ENCODE measurements at regions not wholly inside any gene's neighbourhood (a gene's known extent, or its start where the extent isn't known, plus 50 kb on each side); places are given as distances from the start of the nearest gene placed in this dataset.
A peak's percentile ranks its signal among the peaks of the same experiment; 100 is the strongest.

GRCh38 chr4:89539797-89540711 is 232.5 kb upstream of the GPRIN3 start:
- Histone ChIP-seq H2AFZ (ENCODE audit: low read depth, low read length) (no peak overlapping the region), H3K4me1 (ENCODE audit: control insufficient read depth, extremely low read depth, insufficient read depth, low read length) (peaks cover 54% of the 10 kb centered on the region), H3K4me3 (replicated peaks in 1 of 3; ENCODE audit: insufficient read depth in 1 of 3, low read depth in 1 of 3, low read length in 3 of 3) (peak overlapping the region in 1 of 3 experiments; percentile 10), H3K9ac (replicated peaks; ENCODE audit: extremely low read depth, insufficient read depth, low read length) (peak overlapping the region; percentile 72), H3K9me3 (replicated peaks; ENCODE audit: control insufficient read depth, insufficient read depth, low read length) (no peaks in the 10 kb centered on the region), H3K27ac (ENCODE audit: insufficient read depth, low read depth, low read length) (peak overlapping the region; percentile 94), H3K4me2 (ENCODE audit: insufficient read depth, low read length) (peak overlapping the region; percentile 82), H4K20me1 (replicated peaks; ENCODE audit: control insufficient read depth, extremely low read depth, insufficient read depth, low read length) (no peaks in the 10 kb centered on the region), H3K9me1 (replicated peaks; ENCODE audit: control insufficient read depth, extremely low read depth, insufficient read depth, low read length) (no peaks in the 10 kb centered on the region), H3K79me2 (ENCODE audit: control insufficient read depth, insufficient read depth, low read length) (no peaks in the 10 kb centered on the region), H3K27me3 (ENCODE audit: control insufficient read depth in 2 of 2, insufficient read depth in 2 of 2, low read length in 2 of 2) (no peaks in the 10 kb centered on the region), H3K36me3 (ENCODE audit: control insufficient read depth in 2 of 2, extremely low read depth in 1 of 2, insufficient read depth in 2 of 2, low read length in 2 of 2) (no peaks in the 10 kb centered on the region)
- intact Hi-C loops (cut with micrococcal nuclease) (loop anchor here (1.0 to 2.0 kb wide), 4 partner anchors 9 to 355 kb away; partner anchors contain the start of gene MMRN1), dilution Hi-C loops (cut with MboI; ENCODE audit: extremely low pct_ligation_motif_present, low sequenced_read_pairs) (no loop called here)
- DNase-seq (ENCODE audit: low read depth, low spot score) (peak; percentile 69), FAIRE-seq (peak; percentile 80)
- TSS peak; percentile 49 for BruUV-seq (replicated peaks)
- POLR2A ChIA-PET, result interaction anchor here (0.6 to 1.3 kb wide), 2 partner anchors 25 to 52 kb away, joined by 3 read pairs; no protein-coding TSS in a partner anchor
- TF ChIP-seq JUN (IDR thresholded peaks at IDR 0.05; ENCODE audit: borderline replicate concordance, insufficient read depth, insufficient read length, low read depth) (peak; percentile 52), FOS (IDR thresholded peaks at IDR 0.05; ENCODE audit: borderline replicate concordance, insufficient read depth, low read length) (peak; percentile 72), EZH2 (IDR thresholded peaks at IDR 0.05; ENCODE audit: borderline replicate concordance, low read depth, low read length, severe bottlenecking) (no peak), POLR2A (IDR thresholded peaks at IDR 0.05; ENCODE audit: low read depth, low read length) (no peak)
- TF ChIP-seq, protein P1, sequence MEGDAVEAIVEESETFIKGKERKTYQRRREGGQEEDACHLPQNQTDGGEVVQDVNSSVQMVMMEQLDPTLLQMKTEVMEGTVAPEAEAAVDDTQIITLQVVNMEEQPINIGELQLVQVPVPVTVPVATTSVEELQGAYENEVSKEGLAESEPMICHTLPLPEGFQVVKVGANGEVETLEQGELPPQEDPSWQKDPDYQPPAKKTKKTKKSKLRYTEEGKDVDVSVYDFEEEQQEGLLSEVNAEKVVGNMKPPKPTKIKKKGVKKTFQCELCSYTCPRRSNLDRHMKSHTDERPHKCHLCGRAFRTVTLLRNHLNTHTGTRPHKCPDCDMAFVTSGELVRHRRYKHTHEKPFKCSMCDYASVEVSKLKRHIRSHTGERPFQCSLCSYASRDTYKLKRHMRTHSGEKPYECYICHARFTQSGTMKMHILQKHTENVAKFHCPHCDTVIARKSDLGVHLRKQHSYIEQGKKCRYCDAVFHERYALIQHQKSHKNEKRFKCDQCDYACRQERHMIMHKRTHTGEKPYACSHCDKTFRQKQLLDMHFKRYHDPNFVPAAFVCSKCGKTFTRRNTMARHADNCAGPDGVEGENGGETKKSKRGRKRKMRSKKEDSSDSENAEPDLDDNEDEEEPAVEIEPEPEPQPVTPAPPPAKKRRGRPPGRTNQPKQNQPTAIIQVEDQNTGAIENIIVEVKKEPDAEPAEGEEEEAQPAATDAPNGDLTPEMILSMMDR (IDR thresholded peaks at IDR 0.05; ENCODE audit: extremely low read depth in 1 of 2, insufficient read depth in 1 of 2, low read depth in 1 of 2, low read length in 2 of 2), result no peak
- CTCF ChIA-PET, result interaction anchor here (1.7 to 3.3 kb wide), 3 partner anchors 10 to 54 kb away, joined by 7 to 18 read pairs (median 11); no protein-coding TSS in a partner anchor
